ENCODE measurements at regions not wholly inside any gene's neighbourhood (a gene's known extent, or its start where the extent isn't known, plus 50 kb on each side); places are given as distances from the start of the nearest gene placed in this dataset.

DNA sequence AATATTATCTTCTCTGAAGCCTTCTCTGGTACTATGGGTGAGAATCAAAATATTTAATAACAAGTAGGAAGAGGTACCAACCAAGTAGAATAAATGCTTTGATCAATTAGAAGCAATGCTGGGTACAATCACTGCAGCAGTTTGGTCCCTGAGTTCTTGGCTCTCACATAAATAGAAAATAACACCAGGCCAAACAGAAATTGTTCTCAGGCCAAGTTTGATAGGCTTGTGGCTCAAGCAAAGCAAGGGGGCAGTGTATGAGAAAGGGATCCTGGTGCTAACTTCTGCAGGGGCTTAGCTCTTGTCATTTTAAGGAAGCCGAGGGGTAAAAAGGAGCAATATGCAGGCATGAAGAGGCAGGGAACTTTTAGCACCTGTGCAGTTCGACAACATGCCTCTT, 146.8 kb upstream of the TMEM229A start:
- CTCF ChIA-PET (ENCODE audit: low intra/inter-chr PET ratio): no interaction called here

More for the DNA sequence above, 146.8 kb upstream of the TMEM229A start:
- Histone ChIP-seq H3K36me3 (ENCODE audit: control insufficient read depth, insufficient read depth, low read length) (no peaks in the 10 kb centered on the region), H3K9ac (ENCODE audit: insufficient read depth in 1 of 2, low read depth in 2 of 2, low read length in 2 of 2) (no peak overlapping the region), H2AFZ (ENCODE audit: low read depth, low read length) (no peak overlapping the region), H3K27ac (ENCODE audit: extremely low read depth, low read depth, low read length) (no peak overlapping the region), H3K79me2 (ENCODE audit: control insufficient read depth, insufficient read depth, low read length) (no peaks in the 10 kb centered on the region), H3K9me1 (ENCODE audit: control insufficient read depth, insufficient read depth, low read length) (no peaks in the 10 kb centered on the region), H4K20me1 (replicated peaks; ENCODE audit: control insufficient read depth, insufficient read depth, low read length) (no peaks in the 10 kb centered on the region), H3K4me3 (no peak overlapping the region), H3K4me1 (replicated peaks in 1 of 2; ENCODE audit: control insufficient read depth in 2 of 2, insufficient read depth in 2 of 2, low read length in 2 of 2) (no peaks in the 10 kb centered on the region), H3K4me2 (ENCODE audit: insufficient read depth, low read length) (no peak overlapping the region), H3K27me3 (ENCODE audit: control insufficient read depth in 2 of 2, insufficient read depth in 2 of 2, low read length in 2 of 2) (no peaks in the 10 kb centered on the region), H3K9me3 (replicated peaks; ENCODE audit: control insufficient read depth, insufficient read depth, low read depth, low read length) (no peaks in the 10 kb centered on the region; the same call in 1 of the 2 replicates)
- 0% methylated on average over 2 of the region's 2 CpGs for WGBS (ENCODE audit: insufficient coverage, low coverage, missing lambda C conversion rate)
- ATAC-seq (no peak), FAIRE-seq (no peak), DNase-seq (ENCODE audit: extremely low read depth in 1 of 4, low spot score in 3 of 4) (no peak)
- BruUV-seq (replicated peaks): no TSS peak
- peak in 1 of 2 experiments; percentile 27; a peak in 1 of 4 replicates for TF ChIP-seq RAD21 (CRISPR knock-in tag; conservative IDR thresholded peaks at IDR 0.05 in 1 of 2, IDR thresholded peaks at IDR 0.05 in 1 of 2)
- TF ChIP-seq ZNF584 (CRISPR knock-in tag; IDR thresholded peaks at IDR 0.05; ENCODE audit: low read depth): no peak
- 0 out of 2 replicates have a peak, but pooled peaks have one; percentile 63 for TF ChIP-seq ZNF212 (CRISPR knock-in tag; IDR thresholded peaks at IDR 0.05)
- TF ChIP-seq, protein P1, sequence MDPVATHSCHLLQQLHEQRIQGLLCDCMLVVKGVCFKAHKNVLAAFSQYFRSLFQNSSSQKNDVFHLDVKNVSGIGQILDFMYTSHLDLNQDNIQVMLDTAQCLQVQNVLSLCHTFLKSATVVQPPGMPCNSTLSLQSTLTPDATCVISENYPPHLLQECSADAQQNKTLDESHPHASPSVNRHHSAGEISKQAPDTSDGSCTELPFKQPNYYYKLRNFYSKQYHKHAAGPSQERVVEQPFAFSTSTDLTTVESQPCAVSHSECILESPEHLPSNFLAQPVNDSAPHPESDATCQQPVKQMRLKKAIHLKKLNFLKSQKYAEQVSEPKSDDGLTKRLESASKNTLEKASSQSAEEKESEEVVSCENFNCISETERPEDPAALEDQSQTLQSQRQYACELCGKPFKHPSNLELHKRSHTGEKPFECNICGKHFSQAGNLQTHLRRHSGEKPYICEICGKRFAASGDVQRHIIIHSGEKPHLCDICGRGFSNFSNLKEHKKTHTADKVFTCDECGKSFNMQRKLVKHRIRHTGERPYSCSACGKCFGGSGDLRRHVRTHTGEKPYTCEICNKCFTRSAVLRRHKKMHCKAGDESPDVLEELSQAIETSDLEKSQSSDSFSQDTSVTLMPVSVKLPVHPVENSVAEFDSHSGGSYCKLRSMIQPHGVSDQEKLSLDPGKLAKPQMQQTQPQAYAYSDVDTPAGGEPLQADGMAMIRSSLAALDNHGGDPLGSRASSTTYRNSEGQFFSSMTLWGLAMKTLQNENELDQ (CRISPR knock-in tag; IDR thresholded peaks at IDR 0.05; ENCODE audit: borderline replicate concordance): no peak
- no peak for TF ChIP-seq ZBTB8A (IDR thresholded peaks at IDR 0.05; ENCODE audit: partially characterized antibody)
- TF ChIP-seq ZNF232 (CRISPR knock-in tag; IDR thresholded peaks at IDR 0.05): no peak
- TF ChIP-seq POLR2H (tag; IDR thresholded peaks at IDR 0.05; ENCODE audit: low read depth): no peak
- TF ChIP-seq, protein P2, sequence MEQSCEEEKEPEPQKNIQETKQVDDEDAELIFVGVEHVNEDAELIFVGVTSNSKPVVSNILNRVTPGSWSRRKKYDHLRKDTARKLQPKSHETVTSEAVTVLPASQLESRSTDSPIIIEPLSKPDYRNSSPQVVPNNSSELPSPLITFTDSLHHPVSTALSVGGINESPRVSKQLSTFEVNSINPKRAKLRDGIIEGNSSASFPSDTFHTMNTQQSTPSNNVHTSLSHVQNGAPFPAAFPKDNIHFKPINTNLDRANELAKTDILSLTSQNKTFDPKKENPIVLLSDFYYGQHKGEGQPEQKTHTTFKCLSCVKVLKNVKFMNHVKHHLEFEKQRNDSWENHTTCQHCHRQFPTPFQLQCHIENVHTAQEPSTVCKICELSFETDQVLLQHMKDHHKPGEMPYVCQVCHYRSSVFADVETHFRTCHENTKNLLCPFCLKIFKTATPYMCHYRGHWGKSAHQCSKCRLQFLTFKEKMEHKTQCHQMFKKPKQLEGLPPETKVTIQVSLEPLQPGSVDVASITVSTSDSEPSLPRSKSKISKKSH (CRISPR knock-in tag; IDR thresholded peaks at IDR 0.05): no peak
- no peak for TF ChIP-seq HMG20A (CRISPR knock-in tag; conservative IDR thresholded peaks at IDR 0.05)
- intact Hi-C loops (cut with micrococcal nuclease) (no loop called here), in situ Hi-C loops (cut with MboI) (no loop called here)
- POLR2A ChIA-PET: no interaction called here

All from K562 (cell line).